Hematopoietic multipotent progenitor cell treated with erythropoietin and hydrocortisone succinate and interleukin-3 and kit ligand, for 6 days (in vitro differentiated cells): ENCODE measurements at regions not wholly inside any gene's neighbourhood (a gene's known extent, or its start where the extent isn't known, plus 50 kb on each side); places are given as distances from the start of the nearest gene placed in this dataset.
"Not testable (repeated sequence)": the region's sequence is repeated elsewhere in the genome, so short reads cannot be mapped to it uniquely, and the experiment has no call there.

Source experiments
- DNase-seq: peaks from one replicate; pipeline ENCODE4 v3.0.0-alpha.2; 2015

- DNase-seq = no peak
These were observed 55.0 kb downstream of the OXSM start for GRCh38 chr3:25844891-25845290.

GRCh38 chr3:25846282-25846681, 56.4 kb downstream of the OXSM start:
- no peak for DNase-seq

- DNase-seq = no peak
These were observed 59.2 kb downstream of the OXSM start for GRCh38 chr3:25849091-25849490.

- no peak for DNase-seq
These were observed 59.9 kb downstream of the OXSM start for GRCh38 chr3:25849641-25850385.

- DNase-seq = not testable (repeated sequence)
These were observed 61.9 kb downstream of the OXSM start for GRCh38 chr3:25851693-25852259.

- DNase-seq = no peak
These were observed 64.3 kb downstream of the OXSM start for GRCh38 chr3:25854214-25854613.

GRCh38 chr3:25854635-25855034, 64.7 kb downstream of the OXSM start:
- no peak for DNase-seq

GRCh38 chr3:25855266-25855784, 65.4 kb downstream of the OXSM start:
- no peak for DNase-seq

- peak; percentile 80 for DNase-seq
These were observed 67.1 kb downstream of the OXSM start for GRCh38 chr3:25856902-25857518.

- no peak for DNase-seq
These were observed 71.7 kb downstream of the OXSM start for GRCh38 chr3:25861566-25861965.

- no peak for DNase-seq
These were observed 73.1 kb downstream of the OXSM start for GRCh38 chr3:25863011-25863415.

- DNase-seq = peak; percentile 11
These were observed 73.6 kb downstream of the OXSM start for GRCh38 chr3:25863416-25863959.

- no peak for DNase-seq
These were observed 80.6 kb downstream of the OXSM start for GRCh38 chr3:25870452-25870851.

- no peak for DNase-seq
These were observed 82.4 kb downstream of the OXSM start for GRCh38 chr3:25872200-25872877.

GRCh38 chr3:25883492-25883891, 93.6 kb downstream of the OXSM start:
- no peak for DNase-seq

GRCh38 chr3:25884981-25885380, 95.1 kb downstream of the OXSM start:
- no peak for DNase-seq

GRCh38 chr3:25885544-25885943, 95.7 kb downstream of the OXSM start:
- DNase-seq = no peak

- no peak for DNase-seq
These were observed 98.0 kb downstream of the OXSM start for GRCh38 chr3:25887907-25888306.

GRCh38 chr3:25888892-25889524, 99.1 kb downstream of the OXSM start:
- DNase-seq = no peak

GRCh38 chr3:25889525-25889917, 99.6 kb downstream of the OXSM start:
- DNase-seq = no peak

GRCh38 chr3:25894101-25894500, 104.2 kb downstream of the OXSM start:
- no peak for DNase-seq

GRCh38 chr3:25895031-25895430, 105.1 kb downstream of the OXSM start:
- DNase-seq = no peak

- DNase-seq = no peak
These were observed 105.6 kb downstream of the OXSM start for GRCh38 chr3:25895443-25895842.
